OCI-M2 (cell line): ENCODE measurements at regions not wholly inside any gene's neighbourhood (a gene's known extent, or its start where the extent isn't known, plus 50 kb on each side); places are given as distances from the start of the nearest gene placed in this dataset.

Experiments used
- DNase-seq: peaks from one replicate; lab custom pipeline; 2025; ENCODE audit not compliant: unreplicated experiment; lab: John Stamatoyannopoulos, UW

- no peak for DNase-seq
Measured at GRCh38 chr12:88957358-88957757, 377.1 kb upstream of the KITLG start.

GRCh38 chr12:88955531-88955930, 375.3 kb upstream of the KITLG start:
- no peak for DNase-seq

- no peak for DNase-seq
Measured at GRCh38 chr12:88953029-88953586, 372.8 kb upstream of the KITLG start.

GRCh38 chr12:88952562-88952942, 372.3 kb upstream of the KITLG start:
- DNase-seq = no peak

GRCh38 chr12:88951860-88952561, 371.7 kb upstream of the KITLG start:
- no peak for DNase-seq

- DNase-seq = no peak
Measured at GRCh38 chr12:88951177-88951576, 370.9 kb upstream of the KITLG start.

- DNase-seq = no peak
Measured at GRCh38 chr12:88947486-88948043, 367.3 kb upstream of the KITLG start.

GRCh38 chr12:88946372-88946997, 366.2 kb upstream of the KITLG start:
- no peak for DNase-seq

- no peak for DNase-seq
Measured at GRCh38 chr12:88945051-88945732, 364.9 kb upstream of the KITLG start.

GRCh38 chr12:88944397-88944796, 364.1 kb upstream of the KITLG start:
- no peak for DNase-seq

- no peak for DNase-seq
Measured at GRCh38 chr12:88940854-88941253, 360.6 kb upstream of the KITLG start.

- no peak for DNase-seq
Measured at GRCh38 chr12:88935856-88936255, 355.6 kb upstream of the KITLG start.

- DNase-seq = no peak
Measured at GRCh38 chr12:88934163-88934747, 354.0 kb upstream of the KITLG start.

- no peak for DNase-seq
Measured at GRCh38 chr12:88932457-88932856, 352.2 kb upstream of the KITLG start.

GRCh38 chr12:88931598-88931997, 351.3 kb upstream of the KITLG start:
- DNase-seq = no peak

GRCh38 chr12:88925454-88925853, 345.2 kb upstream of the KITLG start:
- no peak for DNase-seq

GRCh38 chr12:88924162-88924561, 343.9 kb upstream of the KITLG start:
- DNase-seq = no peak

- DNase-seq = no peak
Measured at GRCh38 chr12:88923631-88924030, 343.4 kb upstream of the KITLG start.

- no peak for DNase-seq
Measured at GRCh38 chr12:88922816-88923215, 342.5 kb upstream of the KITLG start.

GRCh38 chr12:88921890-88922532, 341.7 kb upstream of the KITLG start:
- DNase-seq = no peak

- no peak for DNase-seq
Measured at GRCh38 chr12:88921434-88921833, 341.2 kb upstream of the KITLG start.
